Panc1 (cell line): ENCODE measurements at regions not wholly inside any gene's neighbourhood (a gene's known extent, or its start where the extent isn't known, plus 50 kb on each side); places are given as distances from the start of the nearest gene placed in this dataset.
"Not testable (repeated sequence)": the region's sequence is repeated elsewhere in the genome, so short reads cannot be mapped to it uniquely, and the experiment has no call there.

Experiments used
- POLR2AphosphoS5 ChIP-seq: IDR thresholded peaks from 2 replicates; pipeline ENCODE4 v1.6.1; 2012; ENCODE audit warnings: mild to moderate bottlenecking, low read depth, low read length, moderate library complexity
- TF ChIP-seq, protein P1 (sequence below): fragments of 450-650 bp; IDR thresholded peaks from 2 replicates; pipeline ENCODE4 v1.5.1; 2017; ENCODE audit warnings: mild to moderate bottlenecking
- TF ChIP-seq, protein P2 (sequence below), 2 experiments: IDR thresholded peaks; 2 replicates each; pipeline ENCODE4 v1.6.1; 2011 to 2012; ENCODE audit warnings: low read depth in 2 of 2, control low read depth in 1 of 2, low read length in 1 of 2, mild to moderate bottlenecking in 1 of 2, moderate library complexity in 1 of 2; ENCODE audit not compliant: insufficient read depth in 1 of 2

DNA sequence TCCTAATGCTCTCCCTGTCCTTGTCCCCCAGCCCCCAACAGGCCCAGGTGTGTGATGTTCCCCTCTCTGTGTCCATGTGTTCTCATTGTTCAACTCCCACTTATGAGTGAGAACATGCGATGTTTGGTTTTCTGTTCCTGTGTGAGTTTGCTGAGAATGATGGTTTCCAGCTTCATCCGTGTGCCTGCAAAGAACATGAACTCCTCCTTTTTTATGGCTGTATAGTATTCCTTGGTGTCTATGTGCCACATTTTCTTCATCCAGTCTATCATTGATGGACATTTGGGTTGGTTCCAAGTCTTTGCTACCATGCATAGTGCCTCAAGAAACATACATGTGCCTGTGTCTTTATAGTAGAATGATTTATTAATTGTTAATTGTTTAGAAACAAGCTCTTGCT, 249.1 kb downstream of the ASMT start:
- TF ChIP-seq, protein P1, sequence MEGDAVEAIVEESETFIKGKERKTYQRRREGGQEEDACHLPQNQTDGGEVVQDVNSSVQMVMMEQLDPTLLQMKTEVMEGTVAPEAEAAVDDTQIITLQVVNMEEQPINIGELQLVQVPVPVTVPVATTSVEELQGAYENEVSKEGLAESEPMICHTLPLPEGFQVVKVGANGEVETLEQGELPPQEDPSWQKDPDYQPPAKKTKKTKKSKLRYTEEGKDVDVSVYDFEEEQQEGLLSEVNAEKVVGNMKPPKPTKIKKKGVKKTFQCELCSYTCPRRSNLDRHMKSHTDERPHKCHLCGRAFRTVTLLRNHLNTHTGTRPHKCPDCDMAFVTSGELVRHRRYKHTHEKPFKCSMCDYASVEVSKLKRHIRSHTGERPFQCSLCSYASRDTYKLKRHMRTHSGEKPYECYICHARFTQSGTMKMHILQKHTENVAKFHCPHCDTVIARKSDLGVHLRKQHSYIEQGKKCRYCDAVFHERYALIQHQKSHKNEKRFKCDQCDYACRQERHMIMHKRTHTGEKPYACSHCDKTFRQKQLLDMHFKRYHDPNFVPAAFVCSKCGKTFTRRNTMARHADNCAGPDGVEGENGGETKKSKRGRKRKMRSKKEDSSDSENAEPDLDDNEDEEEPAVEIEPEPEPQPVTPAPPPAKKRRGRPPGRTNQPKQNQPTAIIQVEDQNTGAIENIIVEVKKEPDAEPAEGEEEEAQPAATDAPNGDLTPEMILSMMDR = not testable (repeated sequence)
- not testable (repeated sequence) for TF ChIP-seq POLR2AphosphoS5
- TF ChIP-seq, protein P2, sequence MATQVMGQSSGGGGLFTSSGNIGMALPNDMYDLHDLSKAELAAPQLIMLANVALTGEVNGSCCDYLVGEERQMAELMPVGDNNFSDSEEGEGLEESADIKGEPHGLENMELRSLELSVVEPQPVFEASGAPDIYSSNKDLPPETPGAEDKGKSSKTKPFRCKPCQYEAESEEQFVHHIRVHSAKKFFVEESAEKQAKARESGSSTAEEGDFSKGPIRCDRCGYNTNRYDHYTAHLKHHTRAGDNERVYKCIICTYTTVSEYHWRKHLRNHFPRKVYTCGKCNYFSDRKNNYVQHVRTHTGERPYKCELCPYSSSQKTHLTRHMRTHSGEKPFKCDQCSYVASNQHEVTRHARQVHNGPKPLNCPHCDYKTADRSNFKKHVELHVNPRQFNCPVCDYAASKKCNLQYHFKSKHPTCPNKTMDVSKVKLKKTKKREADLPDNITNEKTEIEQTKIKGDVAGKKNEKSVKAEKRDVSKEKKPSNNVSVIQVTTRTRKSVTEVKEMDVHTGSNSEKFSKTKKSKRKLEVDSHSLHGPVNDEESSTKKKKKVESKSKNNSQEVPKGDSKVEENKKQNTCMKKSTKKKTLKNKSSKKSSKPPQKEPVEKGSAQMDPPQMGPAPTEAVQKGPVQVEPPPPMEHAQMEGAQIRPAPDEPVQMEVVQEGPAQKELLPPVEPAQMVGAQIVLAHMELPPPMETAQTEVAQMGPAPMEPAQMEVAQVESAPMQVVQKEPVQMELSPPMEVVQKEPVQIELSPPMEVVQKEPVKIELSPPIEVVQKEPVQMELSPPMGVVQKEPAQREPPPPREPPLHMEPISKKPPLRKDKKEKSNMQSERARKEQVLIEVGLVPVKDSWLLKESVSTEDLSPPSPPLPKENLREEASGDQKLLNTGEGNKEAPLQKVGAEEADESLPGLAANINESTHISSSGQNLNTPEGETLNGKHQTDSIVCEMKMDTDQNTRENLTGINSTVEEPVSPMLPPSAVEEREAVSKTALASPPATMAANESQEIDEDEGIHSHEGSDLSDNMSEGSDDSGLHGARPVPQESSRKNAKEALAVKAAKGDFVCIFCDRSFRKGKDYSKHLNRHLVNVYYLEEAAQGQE (IDR thresholded peaks at IDR 0.05; ENCODE audit: insufficient read depth in 1 of 2, low read depth in 2 of 2, low read length in 1 of 2) = not testable (repeated sequence)
